Activated T-cell treated with anti-CD3 and anti-CD28 coated beads, Interleukin-2, amount 50 U/mL, for 24 hours (primary cell): ENCODE measurements at regions not wholly inside any gene's neighbourhood (a gene's known extent, or its start where the extent isn't known, plus 50 kb on each side); places are given as distances from the start of the nearest gene placed in this dataset.
"Not testable (repeated sequence)": the region's sequence is repeated elsewhere in the genome, so short reads cannot be mapped to it uniquely, and the experiment has no call there.

Experiments used
- DNase-seq: peaks from one replicate; pipeline ENCODE4 v3.0.0-alpha.2; 2020
- H3K27ac Mint-ChIP-seq: 2 replicates; pipeline ENCODE4 v1.8.0; 2020; ENCODE audit warnings: mild to moderate bottlenecking, mixed read lengths
- H3K27me3 Mint-ChIP-seq: 2 replicates; pipeline ENCODE4 v1.8.0; 2020; ENCODE audit warnings: mixed read lengths
- H3K36me3 Mint-ChIP-seq: 2 replicates; pipeline ENCODE4 v1.8.0; 2020; ENCODE audit warnings: low read depth, mixed read lengths
- H3K4me1 Mint-ChIP-seq: 2 replicates; pipeline ENCODE4 v1.8.0; 2020; ENCODE audit warnings: low read depth, mixed read lengths
- H3K4me3 Mint-ChIP-seq: 2 replicates; pipeline ENCODE4 v1.8.0; 2020; ENCODE audit warnings: mild to moderate bottlenecking, moderate library complexity, mixed read lengths
- H3K9me3 Mint-ChIP-seq: 2 replicates; pipeline ENCODE4 v1.8.0; 2020; ENCODE audit warnings: mixed read lengths

DNA sequence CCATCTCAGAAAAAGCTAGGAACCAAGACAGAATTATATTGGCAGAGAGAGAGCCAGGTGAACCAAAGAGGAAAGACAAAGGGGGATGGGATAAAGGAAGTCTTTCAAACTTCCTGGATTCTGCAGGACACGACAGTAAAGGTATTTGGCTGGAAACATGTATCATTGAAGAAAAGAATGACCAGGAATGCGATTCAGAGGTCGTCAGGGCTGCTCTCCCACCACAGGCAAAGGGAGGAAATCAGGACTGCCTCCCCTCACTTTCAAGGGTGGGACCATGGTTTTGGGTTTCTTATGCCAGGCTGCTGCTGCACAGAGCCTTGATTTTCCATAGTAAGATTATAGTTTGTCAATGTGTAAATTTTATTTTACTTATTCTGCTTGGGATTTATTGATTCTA lies 848.8 kb downstream of the BRINP3 start:
- DNase-seq = no peak
- H3K4me1 Mint-ChIP-seq = no peaks in the 10 kb centered on the region
- no peaks in the 10 kb centered on the region for H3K36me3 Mint-ChIP-seq
- H3K27ac Mint-ChIP-seq = no peak overlapping the region
- peaks cover 16% of the 10 kb centered on the region for H3K9me3 Mint-ChIP-seq
- no peaks in the 10 kb centered on the region for H3K27me3 Mint-ChIP-seq
- no peak overlapping the region for H3K4me3 Mint-ChIP-seq

GRCh38 chr1:189633658-189634057 lies 844.0 kb downstream of the BRINP3 start:
- Mint-ChIP-seq H3K9me3 (peaks cover 9% of the 10 kb centered on the region), H3K36me3 (no peaks in the 10 kb centered on the region), H3K27ac (no peak overlapping the region), H3K27me3 (no peaks in the 10 kb centered on the region), H3K4me1 (no peaks in the 10 kb centered on the region), H3K4me3 (no peak overlapping the region)
- DNase-seq = no peak

DNA sequence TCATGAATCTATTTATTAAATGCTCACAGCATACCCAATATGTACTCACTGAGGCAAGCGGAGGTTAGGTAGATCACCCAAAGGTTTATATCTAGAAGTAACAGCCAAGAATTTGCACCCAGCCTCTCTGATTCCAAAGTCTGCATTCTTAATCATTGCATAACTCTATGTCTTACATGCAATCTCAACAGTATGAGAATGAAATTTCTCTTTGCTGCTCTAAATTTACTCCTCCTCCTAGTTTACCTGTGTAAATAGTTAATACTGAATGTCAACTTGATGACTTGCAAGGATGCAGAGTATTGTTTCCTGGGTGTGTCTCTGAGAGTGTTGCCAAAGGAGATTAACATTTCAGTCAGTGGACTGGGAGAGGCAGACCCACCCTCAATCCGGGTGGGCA lies 840.6 kb downstream of the BRINP3 start:
- H3K27ac Mint-ChIP-seq = no peak overlapping the region
- H3K36me3 Mint-ChIP-seq = no peaks in the 10 kb centered on the region
- H3K4me1 Mint-ChIP-seq = no peaks in the 10 kb centered on the region
- H3K27me3 Mint-ChIP-seq = no peaks in the 10 kb centered on the region
- no peak for DNase-seq
- no peak overlapping the region for H3K4me3 Mint-ChIP-seq
- peaks cover 7% of the 10 kb centered on the region for H3K9me3 Mint-ChIP-seq

- not testable (repeated sequence) for H3K27me3 Mint-ChIP-seq, H3K36me3 Mint-ChIP-seq, H3K9me3 Mint-ChIP-seq, H3K27ac Mint-ChIP-seq, DNase-seq, H3K4me3 Mint-ChIP-seq, H3K4me1 Mint-ChIP-seq
These were observed 833.5 kb downstream of the BRINP3 start for GRCh38 chr1:189644156-189644555.

- Mint-ChIP-seq H3K27me3 (no peaks in the 10 kb centered on the region), H3K4me1 (no peaks in the 10 kb centered on the region)
These were observed 832.7 kb downstream of the BRINP3 start for GRCh38 chr1:189644970-189645369.

DNA sequence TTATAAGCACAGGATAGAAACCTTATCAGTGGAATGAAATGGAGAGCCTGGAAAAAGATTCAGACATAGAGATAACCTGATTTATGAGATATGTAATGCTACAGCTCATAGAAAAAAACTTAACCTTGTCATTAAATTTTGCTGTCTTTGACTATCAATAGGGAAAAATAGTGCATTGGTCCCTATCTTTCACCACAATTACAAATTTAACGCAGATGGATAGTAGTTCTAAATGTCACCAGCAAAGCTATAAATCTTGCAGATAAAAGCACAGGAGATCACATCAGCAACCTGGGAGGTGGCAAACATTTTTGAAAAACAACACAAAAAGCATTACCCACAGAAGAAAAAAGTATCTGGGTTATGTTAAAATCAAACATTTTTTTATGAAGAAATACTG lies 831.6 kb downstream of the BRINP3 start:
- no peaks in the 10 kb centered on the region for H3K27me3 Mint-ChIP-seq
- H3K4me3 Mint-ChIP-seq = no peak overlapping the region
- DNase-seq = no peak
- H3K4me1 Mint-ChIP-seq = no peaks in the 10 kb centered on the region
- no peaks in the 10 kb centered on the region for H3K36me3 Mint-ChIP-seq
- no peak overlapping the region for H3K27ac Mint-ChIP-seq
- peaks cover 6% of the 10 kb centered on the region for H3K9me3 Mint-ChIP-seq

More at GRCh38 chr1:189644970-189645369, 832.7 kb downstream of the BRINP3 start:
- Mint-ChIP-seq H3K27ac (no peak overlapping the region), H3K4me3 (no peak overlapping the region), H3K9me3 (peaks cover 7% of the 10 kb centered on the region), H3K36me3 (no peaks in the 10 kb centered on the region)
- DNase-seq = no peak

DNA sequence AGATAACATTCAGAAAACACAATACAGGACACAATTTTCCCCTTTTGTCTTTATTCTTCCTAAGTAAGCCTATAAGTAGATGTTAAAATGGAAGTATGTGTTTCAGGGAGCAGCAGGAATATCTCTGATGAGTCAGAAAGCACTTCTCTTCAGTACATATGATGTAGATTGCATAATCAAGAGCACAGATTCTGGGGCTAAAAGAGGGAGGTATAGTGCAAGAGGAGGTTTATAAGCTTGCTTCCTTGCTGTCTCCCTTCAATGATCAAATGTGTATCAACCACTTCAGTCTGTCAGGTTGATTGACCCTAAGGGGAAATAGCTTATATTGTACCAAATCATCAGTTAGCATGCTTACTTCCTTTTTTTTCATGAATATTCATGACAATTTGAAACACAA lies 822.8 kb downstream of the BRINP3 start:
- H3K27ac Mint-ChIP-seq = no peak overlapping the region
- no peak for DNase-seq
- H3K9me3 Mint-ChIP-seq = peaks cover 19% of the 10 kb centered on the region
- no peaks in the 10 kb centered on the region for H3K36me3 Mint-ChIP-seq
- no peaks in the 10 kb centered on the region for H3K4me1 Mint-ChIP-seq
- H3K4me3 Mint-ChIP-seq = no peak overlapping the region
- no peaks in the 10 kb centered on the region for H3K27me3 Mint-ChIP-seq

GRCh38 chr1:189656628-189657530 lies 820.8 kb downstream of the BRINP3 start:
- no peak for DNase-seq
- Mint-ChIP-seq H3K27ac (no peak overlapping the region), H3K9me3 (peaks cover 17% of the 10 kb centered on the region), H3K27me3 (no peaks in the 10 kb centered on the region), H3K4me1 (no peaks in the 10 kb centered on the region), H3K4me3 (no peak overlapping the region), H3K36me3 (no peaks in the 10 kb centered on the region)

DNA sequence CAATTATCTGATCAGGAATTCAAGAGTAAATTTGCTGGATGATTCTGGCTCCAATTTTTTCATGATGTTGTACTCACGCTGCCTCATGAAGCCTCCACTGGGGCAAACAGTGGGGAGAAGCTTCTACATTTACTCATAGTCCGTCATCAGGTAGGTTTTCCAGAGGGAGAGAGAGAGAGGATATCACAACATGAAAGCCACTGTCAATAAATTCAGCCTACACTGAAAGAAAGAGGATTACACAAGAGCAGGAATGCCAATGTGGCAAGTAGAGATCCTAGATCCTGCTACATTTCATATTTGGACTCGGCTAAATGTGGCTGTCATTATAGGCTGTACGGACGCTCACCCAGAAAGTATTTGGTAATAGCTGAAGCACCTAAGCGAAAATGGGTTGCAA lies 819.9 kb downstream of the BRINP3 start:
- Mint-ChIP-seq H3K4me1 (no peaks in the 10 kb centered on the region), H3K36me3 (no peaks in the 10 kb centered on the region), H3K4me3 (no peak overlapping the region), H3K27ac (no peak overlapping the region), H3K27me3 (no peaks in the 10 kb centered on the region), H3K9me3 (peaks cover 16% of the 10 kb centered on the region)
- DNase-seq = no peak

- H3K9me3 Mint-ChIP-seq = peaks cover 15% of the 10 kb centered on the region
- no peak for DNase-seq
- no peak overlapping the region for H3K4me3 Mint-ChIP-seq
- no peaks in the 10 kb centered on the region for H3K4me1 Mint-ChIP-seq
- H3K27ac Mint-ChIP-seq = no peak overlapping the region
- H3K27me3 Mint-ChIP-seq = no peaks in the 10 kb centered on the region
- no peaks in the 10 kb centered on the region for H3K36me3 Mint-ChIP-seq
These were observed 819.3 kb downstream of the BRINP3 start for GRCh38 chr1:189658381-189658780.

GRCh38 chr1:189659731-189660130 lies 817.9 kb downstream of the BRINP3 start:
- DNase-seq = no peak

GRCh38 chr1:189662190-189662589 lies 815.5 kb downstream of the BRINP3 start:
- Mint-ChIP-seq H3K9me3 (peaks cover 11% of the 10 kb centered on the region), H3K36me3 (no peaks in the 10 kb centered on the region), H3K27ac (no peak overlapping the region), H3K4me1 (no peaks in the 10 kb centered on the region), H3K4me3 (no peak overlapping the region), H3K27me3 (no peaks in the 10 kb centered on the region)
- no peak for DNase-seq

More at GRCh38 chr1:189659731-189660130, 817.9 kb downstream of the BRINP3 start:
- no peak overlapping the region for H3K4me3 Mint-ChIP-seq
- H3K27ac Mint-ChIP-seq = no peak overlapping the region
- H3K4me1 Mint-ChIP-seq = no peaks in the 10 kb centered on the region
- peaks cover 9% of the 10 kb centered on the region for H3K9me3 Mint-ChIP-seq
- H3K27me3 Mint-ChIP-seq = no peaks in the 10 kb centered on the region
- no peaks in the 10 kb centered on the region for H3K36me3 Mint-ChIP-seq

DNA sequence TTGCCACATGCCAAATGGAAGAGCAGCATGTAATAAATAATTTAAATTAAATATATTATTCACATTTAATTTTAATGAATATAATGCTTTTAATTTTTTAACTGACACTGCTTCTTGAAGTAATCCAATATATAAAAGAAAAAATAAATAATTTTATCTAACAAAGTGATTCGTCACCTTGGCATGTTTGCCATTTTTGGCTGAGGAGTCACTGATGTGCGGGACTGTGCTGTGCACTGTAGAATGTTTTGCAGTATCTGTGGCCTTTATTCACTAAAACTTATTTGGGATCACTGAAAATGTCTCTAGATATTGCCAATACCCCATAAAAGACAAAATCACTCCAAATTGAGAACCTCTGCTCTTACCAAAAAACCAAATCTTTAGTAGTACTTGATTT lies 807.8 kb downstream of the BRINP3 start:
- no peak for DNase-seq
- Mint-ChIP-seq H3K4me3 (no peak overlapping the region), H3K4me1 (no peaks in the 10 kb centered on the region), H3K27ac (no peak overlapping the region), H3K9me3 (peaks cover 14% of the 10 kb centered on the region), H3K36me3 (no peaks in the 10 kb centered on the region), H3K27me3 (no peaks in the 10 kb centered on the region)

DNA sequence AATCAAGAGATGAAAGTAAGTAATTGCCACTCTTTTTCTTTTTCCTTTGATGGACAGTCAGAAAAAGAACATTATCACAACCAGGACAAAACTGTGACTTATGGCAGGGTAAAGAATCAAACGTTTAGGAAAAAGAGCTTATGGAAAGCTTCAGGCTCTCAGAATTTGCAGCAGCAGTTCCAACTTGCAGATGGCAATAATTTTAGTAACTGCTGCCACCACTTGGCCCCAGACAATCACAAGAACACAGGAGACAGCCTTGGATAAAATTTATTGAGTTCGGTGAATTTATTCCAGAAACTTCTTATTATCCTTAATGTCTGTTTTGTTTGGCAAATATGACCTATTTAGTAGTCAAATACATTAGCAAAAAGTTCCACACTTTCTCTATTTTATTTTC lies 804.4 kb downstream of the BRINP3 start:
- Mint-ChIP-seq H3K27me3 (no peaks in the 10 kb centered on the region), H3K36me3 (no peaks in the 10 kb centered on the region), H3K27ac (no peak overlapping the region), H3K4me1 (no peaks in the 10 kb centered on the region), H3K9me3 (peaks cover 9% of the 10 kb centered on the region), H3K4me3 (no peak overlapping the region)
- no peak for DNase-seq

- no peaks in the 10 kb centered on the region for H3K27me3 Mint-ChIP-seq
- no peaks in the 10 kb centered on the region for H3K4me1 Mint-ChIP-seq
- H3K9me3 Mint-ChIP-seq = peaks cover 16% of the 10 kb centered on the region
- DNase-seq = no peak
- H3K27ac Mint-ChIP-seq = no peak overlapping the region
- H3K4me3 Mint-ChIP-seq = no peak overlapping the region
- H3K36me3 Mint-ChIP-seq = no peaks in the 10 kb centered on the region
These were observed 801.9 kb downstream of the BRINP3 start for GRCh38 chr1:189675712-189676244.
